ENCODE measurements at regions not wholly inside any gene's neighbourhood (a gene's known extent, or its start where the extent isn't known, plus 50 kb on each side); places are given as distances from the start of the nearest gene placed in this dataset.

- Histone ChIP-seq H3K4me1 (no peaks in the 10 kb centered on the region), H3K27ac (no peak overlapping the region), H3K36me3 (no peaks in the 10 kb centered on the region), H3K4me3 (no peak overlapping the region), H3K27me3 (no peaks in the 10 kb centered on the region), H3K9me3 (no peaks in the 10 kb centered on the region)
- no peak for DNase-seq
- intact Hi-C loops (cut with DNase I; ENCODE audit: low total_unique reads): no loop called here
- no peak for TF ChIP-seq CTCF (IDR thresholded peaks at IDR 0.05)
- no peak for TF ChIP-seq POLR2A (IDR thresholded peaks at IDR 0.05)
Measured at GRCh38 chr3:171965067-171965712, 74.2 kb upstream of the FNDC3B start.

- Histone ChIP-seq H3K27me3 (no peaks in the 10 kb centered on the region), H3K9me3 (no peaks in the 10 kb centered on the region), H3K4me1 (no peaks in the 10 kb centered on the region), H3K4me3 (no peak overlapping the region), H3K36me3 (no peaks in the 10 kb centered on the region), H3K27ac (peak overlapping the region in 1 of 2 donors; percentile 3)
- no peak for DNase-seq
- no peak for TF ChIP-seq POLR2A (IDR thresholded peaks at IDR 0.05)
- no peak for TF ChIP-seq CTCF (IDR thresholded peaks at IDR 0.05)
- intact Hi-C loops (cut with DNase I; ENCODE audit: low total_unique reads): no loop called here
Measured at GRCh38 chr3:171966533-171967136, 72.7 kb upstream of the FNDC3B start.

GRCh38 chr3:171967137-171967783 lies 72.1 kb upstream of the FNDC3B start:
- DNase-seq: no peak
- Histone ChIP-seq H3K27ac (peak overlapping the region in 1 of 2 donors; percentile 3), H3K9me3 (no peaks in the 10 kb centered on the region), H3K27me3 (no peaks in the 10 kb centered on the region), H3K4me1 (no peaks in the 10 kb centered on the region), H3K36me3 (no peaks in the 10 kb centered on the region), H3K4me3 (no peak overlapping the region)
- intact Hi-C loops (cut with DNase I; ENCODE audit: low total_unique reads): no loop called here
- TF ChIP-seq POLR2A (IDR thresholded peaks at IDR 0.05) (no peak), CTCF (IDR thresholded peaks at IDR 0.05) (no peak)

GRCh38 chr3:171967932-171968678 lies 71.3 kb upstream of the FNDC3B start:
- H3K4me1 ChIP-seq: no peaks in the 10 kb centered on the region
- no peak for TF ChIP-seq CTCF (IDR thresholded peaks at IDR 0.05)
- TF ChIP-seq POLR2A (IDR thresholded peaks at IDR 0.05): no peak
- H3K27ac ChIP-seq: peak overlapping the region in 1 of 2 donors; percentile 3
- DNase-seq: no peak
- H3K36me3 ChIP-seq: no peaks in the 10 kb centered on the region
- no peak overlapping the region for H3K4me3 ChIP-seq
- no peaks in the 10 kb centered on the region for H3K27me3 ChIP-seq
- no peaks in the 10 kb centered on the region for H3K9me3 ChIP-seq
- intact Hi-C loops (cut with DNase I; ENCODE audit: low total_unique reads): no loop called here

Measured in uterus (tissue), 3 donors.